ENCODE measurements at regions not wholly inside any gene's neighbourhood (a gene's known extent, or its start where the extent isn't known, plus 50 kb on each side); places are given as distances from the start of the nearest gene placed in this dataset.

DNA sequence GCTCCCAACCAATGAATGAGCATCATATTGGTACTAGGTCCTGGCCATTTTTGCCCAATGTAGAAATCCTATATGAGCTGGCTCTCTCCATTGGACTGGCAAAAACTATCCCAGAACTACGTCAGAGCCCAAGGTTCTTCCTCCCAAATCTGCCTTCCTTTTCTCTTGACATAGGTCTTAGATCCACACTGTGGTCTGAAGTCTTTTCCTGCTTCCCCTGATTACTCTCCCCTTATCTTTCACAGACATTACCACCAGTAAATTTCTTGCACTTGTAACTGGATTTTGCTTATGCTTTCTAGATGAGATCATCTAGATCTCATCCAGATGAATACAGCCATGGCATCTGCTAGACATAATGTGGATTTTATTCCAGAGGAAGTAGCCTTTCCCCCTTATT is 141.2 kb upstream of the GADL1 start:
- TF ChIP-seq, protein P1, sequence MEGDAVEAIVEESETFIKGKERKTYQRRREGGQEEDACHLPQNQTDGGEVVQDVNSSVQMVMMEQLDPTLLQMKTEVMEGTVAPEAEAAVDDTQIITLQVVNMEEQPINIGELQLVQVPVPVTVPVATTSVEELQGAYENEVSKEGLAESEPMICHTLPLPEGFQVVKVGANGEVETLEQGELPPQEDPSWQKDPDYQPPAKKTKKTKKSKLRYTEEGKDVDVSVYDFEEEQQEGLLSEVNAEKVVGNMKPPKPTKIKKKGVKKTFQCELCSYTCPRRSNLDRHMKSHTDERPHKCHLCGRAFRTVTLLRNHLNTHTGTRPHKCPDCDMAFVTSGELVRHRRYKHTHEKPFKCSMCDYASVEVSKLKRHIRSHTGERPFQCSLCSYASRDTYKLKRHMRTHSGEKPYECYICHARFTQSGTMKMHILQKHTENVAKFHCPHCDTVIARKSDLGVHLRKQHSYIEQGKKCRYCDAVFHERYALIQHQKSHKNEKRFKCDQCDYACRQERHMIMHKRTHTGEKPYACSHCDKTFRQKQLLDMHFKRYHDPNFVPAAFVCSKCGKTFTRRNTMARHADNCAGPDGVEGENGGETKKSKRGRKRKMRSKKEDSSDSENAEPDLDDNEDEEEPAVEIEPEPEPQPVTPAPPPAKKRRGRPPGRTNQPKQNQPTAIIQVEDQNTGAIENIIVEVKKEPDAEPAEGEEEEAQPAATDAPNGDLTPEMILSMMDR (optimal IDR thresholded peaks at IDR 0.05 in 1 of 3, IDR thresholded peaks at IDR 0.05 in 1 of 3, conservative IDR thresholded peaks at IDR 0.05 in 1 of 3; ENCODE audit: extremely low read depth in 1 of 3, insufficient read depth in 2 of 3, low read length in 3 of 3), result no peak
- TF ChIP-seq EZH2 (IDR thresholded peaks at IDR 0.05; ENCODE audit: low read length), result no peak

Measured in keratinocyte (primary cell).